Inflammatory macrophage treated with lipopolysaccharide for 4 hours (primary cell): ENCODE measurements at regions not wholly inside any gene's neighbourhood (a gene's known extent, or its start where the extent isn't known, plus 50 kb on each side); places are given as distances from the start of the nearest gene placed in this dataset.

Source experiments
- DNase-seq: peaks from one replicate; pipeline ENCODE4 v3.0.0-alpha.2; 2020

DNA sequence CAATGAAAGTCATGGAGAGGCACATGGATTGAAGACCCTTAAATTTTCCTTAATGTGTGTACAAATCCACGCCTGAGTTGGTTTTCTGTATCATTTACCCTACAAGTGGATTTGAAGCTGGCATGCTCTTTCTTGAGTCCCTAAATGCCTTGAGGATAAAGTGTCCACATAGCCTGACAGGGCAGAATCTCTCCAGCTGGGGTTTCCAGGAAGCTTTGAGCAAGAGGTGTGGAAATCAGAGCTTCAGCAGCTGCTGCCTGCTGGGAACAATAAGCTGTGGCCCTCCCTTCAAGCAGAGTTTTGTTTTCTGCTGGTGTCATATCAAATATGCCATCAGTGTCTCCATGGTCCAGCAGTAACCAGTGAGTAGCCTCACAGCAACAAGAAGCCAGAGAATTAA, 120.3 kb upstream of the SERTM1 start:
- no peak for DNase-seq

DNA sequence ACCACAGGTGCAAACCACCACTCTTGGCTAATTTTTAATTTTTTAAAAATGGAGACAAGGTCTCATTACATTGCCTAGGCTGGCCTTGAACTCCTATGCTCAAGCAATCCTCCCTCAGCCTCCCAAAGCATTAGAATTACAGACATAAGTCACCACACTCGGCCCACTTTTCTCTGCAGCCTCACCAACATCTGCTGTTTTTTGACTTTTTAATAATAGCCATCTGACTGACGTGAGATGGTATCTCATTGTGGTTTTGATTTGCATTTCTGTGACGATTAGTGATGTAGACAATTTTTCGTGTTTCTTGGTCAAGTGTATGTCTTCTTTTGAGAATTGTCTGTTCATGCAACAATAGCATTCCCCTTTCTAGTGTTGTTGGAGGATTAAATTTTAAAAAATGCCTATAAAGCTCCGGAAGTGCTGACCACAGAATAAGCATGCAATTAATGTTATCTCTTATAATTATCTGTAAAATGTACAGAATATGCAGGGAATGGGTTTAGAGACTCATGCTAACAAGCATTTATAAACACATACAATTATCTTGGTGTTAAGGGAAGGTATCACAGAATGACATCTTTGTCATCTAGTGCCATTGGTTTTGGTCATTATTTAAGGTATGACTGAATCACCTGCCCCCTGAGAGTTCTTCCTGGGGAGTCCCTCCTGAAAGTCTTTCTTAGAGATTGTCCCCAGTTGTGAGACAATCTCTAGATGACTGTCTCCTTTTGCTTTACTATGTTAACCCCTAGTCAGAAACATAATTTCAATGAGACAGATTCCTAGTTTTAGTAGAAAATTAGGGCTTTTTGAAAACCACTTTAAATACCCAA, 118.5 kb upstream of the SERTM1 start:
- no peak for DNase-seq

DNA sequence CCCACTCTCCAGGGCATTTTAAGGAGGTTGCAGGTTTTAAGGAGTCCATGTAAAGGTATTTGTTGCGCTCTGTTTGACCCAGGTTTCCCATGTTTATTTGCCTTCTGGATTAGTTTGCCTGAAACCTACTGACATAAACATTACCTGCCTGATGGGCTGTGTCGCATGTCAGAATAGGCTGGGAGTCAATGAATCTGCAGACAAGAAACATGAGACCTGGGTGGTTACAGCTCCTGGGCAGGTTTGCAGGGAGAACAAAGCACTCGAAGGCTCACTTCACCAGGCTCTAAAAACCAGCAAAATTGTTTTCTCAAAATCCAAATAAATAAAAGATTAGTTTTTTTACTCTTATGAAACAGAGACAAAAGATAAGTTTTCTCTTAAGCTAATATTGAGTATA, 114.4 kb upstream of the SERTM1 start:
- no peak for DNase-seq

GRCh38 chr13:36567485-36567884, 106.3 kb upstream of the SERTM1 start:
- no peak for DNase-seq

DNA sequence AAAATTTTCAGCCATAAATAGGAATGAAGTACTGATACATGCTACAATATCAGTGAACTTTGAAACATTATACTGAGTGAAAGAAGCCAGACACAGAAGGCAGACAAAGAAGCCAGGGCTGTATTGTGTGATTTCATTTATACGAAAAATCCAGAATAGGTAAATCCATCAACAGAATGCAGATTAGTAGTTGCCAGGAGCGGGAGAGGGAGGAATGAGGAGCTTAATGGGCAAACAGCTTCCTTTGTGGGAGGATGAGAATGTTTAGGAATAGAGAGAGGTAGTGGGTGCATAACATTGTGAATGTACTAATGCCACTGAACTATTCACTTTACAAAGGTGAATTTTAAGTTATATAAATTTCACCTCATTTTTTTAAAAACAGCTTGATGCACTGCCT, 103.3 kb upstream of the SERTM1 start:
- no peak for DNase-seq

- no peak for DNase-seq
Observed at GRCh38 chr13:36571444-36571843, 102.4 kb upstream of the SERTM1 start.

DNA sequence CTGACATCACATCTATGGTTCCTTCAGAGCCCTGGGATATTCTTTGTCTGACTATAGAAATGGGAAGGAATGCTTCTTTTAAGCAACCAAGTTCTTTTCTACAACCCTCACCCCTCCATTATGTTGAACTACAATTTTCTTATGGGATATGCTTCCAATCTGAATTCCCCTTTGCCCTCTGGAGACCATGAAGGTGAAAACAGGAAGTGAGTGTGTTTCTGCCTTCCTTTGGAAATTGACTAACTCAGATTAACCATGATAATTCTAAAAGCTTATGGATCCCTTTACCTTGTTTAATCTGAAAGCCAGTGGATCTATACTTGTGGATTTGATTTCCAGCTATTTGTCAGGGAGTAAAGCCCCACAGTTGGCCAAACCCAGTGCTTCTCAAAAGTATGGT, 90.8 kb upstream of the SERTM1 start:
- no peak for DNase-seq

DNA sequence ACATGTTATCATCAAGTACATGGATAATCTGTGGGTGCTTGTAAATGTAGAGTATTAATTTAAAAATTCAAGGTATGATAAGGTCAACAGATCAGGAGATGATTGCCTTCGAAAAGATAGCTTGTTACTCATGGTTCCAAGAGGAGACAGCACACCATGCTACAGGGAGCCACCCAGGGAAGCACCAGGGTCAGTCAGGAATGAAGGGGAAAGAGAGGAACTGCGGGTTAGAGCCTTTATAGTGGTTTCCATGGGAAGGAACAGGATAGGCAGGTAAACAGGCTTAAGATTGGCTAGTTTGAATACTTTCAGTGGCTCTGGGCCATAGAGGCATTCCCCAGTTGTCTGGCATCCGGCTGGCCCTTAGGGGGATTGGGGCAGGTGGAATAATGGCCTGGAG, 74.2 kb upstream of the SERTM1 start:
- no peak for DNase-seq

DNA sequence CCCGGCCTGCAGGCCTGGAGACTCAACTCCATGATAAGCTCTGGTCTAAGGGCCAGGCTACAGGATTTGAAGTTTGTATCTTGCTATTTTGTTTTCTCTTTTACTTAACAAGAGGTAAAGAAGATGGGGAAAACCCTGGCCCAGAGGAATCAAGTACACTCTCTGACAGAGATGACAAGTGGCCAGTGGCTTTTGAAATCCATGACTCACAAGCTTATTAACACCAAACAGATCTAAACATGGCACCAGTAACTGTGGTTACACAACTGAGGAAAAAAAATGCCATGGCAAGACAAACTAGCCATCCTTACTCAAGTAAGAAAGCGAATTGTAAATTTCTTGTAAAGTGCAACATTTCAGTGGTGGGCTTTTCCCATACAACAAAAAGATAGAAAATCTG, 72.6 kb upstream of the SERTM1 start:
- DNase-seq, result peak; percentile 4

DNA sequence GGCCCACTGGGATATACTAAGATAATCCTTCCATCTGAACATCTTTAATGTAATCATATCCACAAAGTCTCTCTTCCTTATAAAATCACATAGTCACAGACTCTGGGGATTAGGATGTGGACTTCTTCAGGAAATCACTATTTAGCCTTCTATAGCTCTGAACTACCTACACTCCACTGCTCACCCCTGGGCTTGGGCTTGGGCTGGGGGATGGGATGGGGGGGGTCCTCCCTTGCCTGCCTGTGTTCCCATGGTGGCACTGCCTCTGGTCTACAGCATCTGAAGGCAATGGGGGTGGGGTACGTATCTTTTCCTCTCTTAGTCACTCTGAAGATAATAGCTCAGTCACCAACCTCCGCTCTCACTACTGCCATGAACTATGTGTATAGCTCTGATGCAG, 67.8 kb upstream of the SERTM1 start:
- no peak for DNase-seq

DNA sequence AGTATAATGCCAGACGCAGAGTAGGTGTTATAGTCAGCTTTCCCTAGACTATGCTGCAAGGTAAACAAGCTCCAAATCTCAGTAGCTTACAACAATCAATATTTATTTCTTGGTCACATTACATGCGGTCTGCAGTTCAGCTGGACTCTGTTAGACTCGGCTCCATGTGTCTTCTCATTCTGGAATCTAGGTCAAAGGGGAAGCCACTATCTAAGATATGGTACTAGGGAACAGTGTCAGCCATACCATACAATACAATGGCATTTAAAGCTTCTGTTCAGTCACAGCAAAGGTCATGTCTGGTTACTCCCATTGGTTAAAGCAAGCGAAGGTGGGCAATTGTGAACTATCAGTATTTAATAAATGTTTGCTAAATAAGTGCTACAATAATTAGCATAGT, 65.3 kb upstream of the SERTM1 start:
- DNase-seq, result no peak

- DNase-seq, result no peak
Observed at GRCh38 chr13:36612230-36612629, 61.6 kb upstream of the SERTM1 start.

DNA sequence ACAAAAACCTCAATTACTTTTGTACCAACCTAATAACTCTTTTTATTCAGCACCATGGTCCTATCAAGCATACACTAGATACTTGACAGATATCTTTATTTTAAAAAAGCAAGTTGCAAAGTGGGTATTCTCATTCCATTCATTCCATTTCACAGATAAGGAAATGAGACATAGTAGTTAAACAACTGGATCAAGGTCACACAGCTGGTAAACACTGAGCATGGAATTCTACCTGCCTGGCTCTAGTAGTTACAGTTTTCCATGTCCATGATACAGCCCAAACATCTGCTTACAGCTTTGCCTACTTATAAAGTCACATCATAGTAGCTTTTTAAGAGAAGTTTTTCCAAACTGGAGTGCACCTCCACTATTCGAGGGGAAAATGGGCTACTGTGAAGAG, 57.1 kb upstream of the SERTM1 start:
- no peak for DNase-seq

DNA sequence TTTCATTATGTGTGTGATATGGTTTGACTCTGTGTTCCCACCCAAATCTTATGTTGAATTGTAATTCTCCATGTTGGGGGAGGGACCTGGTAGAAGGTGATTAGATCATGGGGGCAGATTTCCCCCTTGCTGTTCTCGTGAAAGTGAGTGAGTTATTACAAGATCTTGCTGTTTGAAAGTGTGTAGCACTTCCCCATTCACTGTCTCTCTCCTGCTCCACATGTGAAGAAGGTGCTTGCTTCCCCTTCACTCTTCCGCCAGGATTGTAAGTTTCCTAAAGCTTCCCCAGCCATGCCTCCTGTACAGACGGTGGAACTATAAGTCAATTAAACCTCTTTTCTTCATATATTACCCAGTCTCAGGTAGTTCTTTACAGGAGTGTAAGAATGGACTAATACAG, 54.3 kb upstream of the SERTM1 start:
- no peak for DNase-seq
